OCI-LY3 (cell line): ENCODE measurements at regions not wholly inside any gene's neighbourhood (a gene's known extent, or its start where the extent isn't known, plus 50 kb on each side); places are given as distances from the start of the nearest gene placed in this dataset.

Experiments used
- H2AFZ ChIP-seq: fragments of 200-600, 300-600 bp; shearing (Covaris generic); 2 replicates; pipeline ENCODE4 v1.6.0; 2014; ENCODE audit warnings: antibody characterized with exemption, low read depth, low read length
- H3K27ac ChIP-seq: fragments of 200-600, 300-600 bp; sonication (generic); 2 replicates; pipeline ENCODE4 v1.5.1; 2014; ENCODE audit warnings: mild to moderate bottlenecking, low read length, moderate library complexity, mixed read lengths
- H3K27me3 ChIP-seq: fragments of 200-600, 300-600 bp; sonication (generic); 2 replicates; pipeline ENCODE4 v1.6.1; 2014; ENCODE audit warnings: low read depth, low read length, mixed read lengths
- H3K36me3 ChIP-seq: fragments of 200-600, 300-600 bp; sonication (generic); replicated peaks from 2 replicates; pipeline ENCODE3; 2014; ENCODE audit warnings: low read depth, low read length, mixed read lengths
- H3K4me1 ChIP-seq: fragments of 300-600, 200-600 bp; sonication (generic); 2 replicates; pipeline ENCODE4 v1.6.1; 2014; ENCODE audit warnings: low read length, mixed read lengths
- H3K4me2 ChIP-seq: fragments of 200-600, 300-600 bp; sonication (generic); 2 replicates; pipeline ENCODE4 v1.6.1; 2014; ENCODE audit warnings: low read length, mixed read lengths
- H3K4me3 ChIP-seq: fragments of 300-600, 200-600 bp; sonication (generic); 2 replicates; pipeline ENCODE4 v1.5.1; 2014; ENCODE audit warnings: antibody characterized with exemption, mild to moderate bottlenecking, low read length, moderate library complexity
- H3K79me2 ChIP-seq: fragments of 300-600, 200-600 bp; shearing (Covaris generic); 2 replicates; pipeline ENCODE4 v1.6.1; 2014; ENCODE audit warnings: mild to moderate bottlenecking, low read length, mixed read lengths
- H3K9ac ChIP-seq: fragments of 300-600, 200-600 bp; shearing (Covaris generic); 2 replicates; pipeline ENCODE4 v1.6.0; 2014; ENCODE audit warnings: mild to moderate bottlenecking, low read length, moderate library complexity
- H3K9me3 ChIP-seq: fragments of 200-600, 300-600 bp; shearing (Covaris generic); 2 replicates; pipeline ENCODE4 v1.6.1; 2014; ENCODE audit warnings: low read length, mixed read lengths; ENCODE audit not compliant: insufficient read depth
- H4K20me1 ChIP-seq: fragments of 200-600, 300-600 bp; sonication (generic); 2 replicates; pipeline ENCODE4 v1.6.1; 2016; ENCODE audit warnings: low read length, mixed read lengths; ENCODE audit not compliant: insufficient read depth
- EZH2phosphoT487 ChIP-seq: fragments of 200-600 bp; shearing (Covaris generic); IDR thresholded peaks from 2 replicates; pipeline ENCODE4 v1.6.1; 2018; ENCODE audit warnings: antibody characterized with exemption, mixed run types, low read depth
- TF ChIP-seq, protein P1 (sequence below): fragments of 200-600, 300-600 bp; sonication (generic); IDR thresholded peaks from 2 replicates; pipeline ENCODE4 v1.5.1; 2014; ENCODE audit warnings: antibody characterized with exemption, low read length, low read depth

DNA sequence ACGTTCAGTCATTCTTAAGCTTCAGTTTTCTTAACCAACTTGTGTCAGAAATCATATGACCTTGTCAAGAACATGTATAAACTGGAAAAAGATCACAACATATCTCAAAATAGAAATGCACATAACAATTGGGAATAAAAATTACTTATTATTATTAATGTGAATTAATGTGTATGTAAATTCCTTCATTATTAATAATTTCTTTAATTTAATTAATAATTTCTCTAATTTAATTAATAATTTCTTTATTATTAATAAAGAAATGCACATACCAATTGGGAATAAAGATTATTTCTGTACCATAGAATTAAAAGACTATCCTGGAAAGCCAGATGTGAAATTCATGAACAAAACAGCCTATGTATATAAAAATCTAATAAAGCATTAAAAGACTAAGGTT lies 718.5 kb upstream of the PCDH7 start:
- Histone ChIP-seq H3K9me3 (no peaks in the 10 kb centered on the region; the same call in 1 of the 2 replicates), H3K9ac (no peak overlapping the region), H3K4me3 (no peak overlapping the region), H4K20me1 (no peaks in the 10 kb centered on the region), H3K27me3 (no peaks in the 10 kb centered on the region), H3K36me3 (no peaks in the 10 kb centered on the region), H3K4me1 (peaks cover 10% of the 10 kb centered on the region), H3K27ac (no peak overlapping the region), H3K4me2 (no peak overlapping the region), H2AFZ (no peak overlapping the region), H3K79me2 (no peaks in the 10 kb centered on the region)
- TF ChIP-seq, protein P1, sequence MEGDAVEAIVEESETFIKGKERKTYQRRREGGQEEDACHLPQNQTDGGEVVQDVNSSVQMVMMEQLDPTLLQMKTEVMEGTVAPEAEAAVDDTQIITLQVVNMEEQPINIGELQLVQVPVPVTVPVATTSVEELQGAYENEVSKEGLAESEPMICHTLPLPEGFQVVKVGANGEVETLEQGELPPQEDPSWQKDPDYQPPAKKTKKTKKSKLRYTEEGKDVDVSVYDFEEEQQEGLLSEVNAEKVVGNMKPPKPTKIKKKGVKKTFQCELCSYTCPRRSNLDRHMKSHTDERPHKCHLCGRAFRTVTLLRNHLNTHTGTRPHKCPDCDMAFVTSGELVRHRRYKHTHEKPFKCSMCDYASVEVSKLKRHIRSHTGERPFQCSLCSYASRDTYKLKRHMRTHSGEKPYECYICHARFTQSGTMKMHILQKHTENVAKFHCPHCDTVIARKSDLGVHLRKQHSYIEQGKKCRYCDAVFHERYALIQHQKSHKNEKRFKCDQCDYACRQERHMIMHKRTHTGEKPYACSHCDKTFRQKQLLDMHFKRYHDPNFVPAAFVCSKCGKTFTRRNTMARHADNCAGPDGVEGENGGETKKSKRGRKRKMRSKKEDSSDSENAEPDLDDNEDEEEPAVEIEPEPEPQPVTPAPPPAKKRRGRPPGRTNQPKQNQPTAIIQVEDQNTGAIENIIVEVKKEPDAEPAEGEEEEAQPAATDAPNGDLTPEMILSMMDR: no peak
- no peak for TF ChIP-seq EZH2phosphoT487

DNA sequence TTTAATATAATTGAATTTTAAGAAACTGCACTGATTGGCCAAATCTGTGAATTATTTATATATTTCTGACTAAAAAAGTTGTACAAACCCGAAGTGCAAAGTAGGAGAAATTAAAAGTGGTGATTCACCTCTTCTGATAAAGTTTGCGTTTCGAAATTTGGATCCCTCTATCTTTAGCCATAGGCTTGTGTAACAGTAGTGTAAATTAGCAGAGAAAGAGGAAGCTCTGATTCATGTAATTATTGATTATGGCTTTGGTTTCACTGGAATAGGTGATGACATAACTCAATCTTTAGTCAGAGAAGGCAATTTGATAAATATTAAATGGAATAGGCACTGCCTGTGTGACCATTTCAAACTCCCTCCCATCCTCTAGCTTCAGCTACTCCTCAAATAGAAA lies 717.8 kb upstream of the PCDH7 start:
- Histone ChIP-seq H2AFZ (no peak overlapping the region), H3K36me3 (no peaks in the 10 kb centered on the region), H3K79me2 (no peaks in the 10 kb centered on the region), H3K9me3 (no peaks in the 10 kb centered on the region; the same call in 1 of the 2 replicates), H4K20me1 (no peaks in the 10 kb centered on the region), H3K27me3 (no peaks in the 10 kb centered on the region), H3K9ac (no peak overlapping the region), H3K4me1 (peaks cover 10% of the 10 kb centered on the region), H3K4me3 (no peak overlapping the region), H3K4me2 (no peak overlapping the region), H3K27ac (no peak overlapping the region)
- TF ChIP-seq EZH2phosphoT487: no peak
- TF ChIP-seq, protein P1: no peak

DNA sequence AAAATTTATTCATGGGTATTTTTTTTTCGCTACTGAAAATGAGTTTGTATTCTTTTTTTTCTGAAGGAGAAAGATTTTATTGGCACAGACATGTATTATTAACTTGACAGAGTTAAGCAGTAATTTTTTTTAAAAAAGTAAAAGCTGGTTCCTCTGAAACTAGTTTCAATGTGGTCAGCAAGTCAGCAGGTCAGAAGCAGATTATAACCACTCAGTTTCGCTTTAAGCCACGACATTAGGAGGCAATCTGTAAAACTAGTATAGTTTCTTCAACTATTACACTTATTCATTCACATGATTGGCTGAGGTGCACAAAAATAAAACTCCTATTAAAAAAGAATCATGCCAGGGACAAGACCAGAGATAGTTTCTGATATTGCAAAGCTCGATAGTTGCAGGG lies 714.2 kb upstream of the PCDH7 start:
- H3K9me3 ChIP-seq: peaks cover 9% of the 10 kb centered on the region
- H2AFZ ChIP-seq: no peak overlapping the region
- no peaks in the 10 kb centered on the region for H3K36me3 ChIP-seq
- no peaks in the 10 kb centered on the region for H4K20me1 ChIP-seq
- H3K4me2 ChIP-seq: peak overlapping the region; percentile 27
- H3K4me1 ChIP-seq: peaks cover 10% of the 10 kb centered on the region
- H3K79me2 ChIP-seq: no peaks in the 10 kb centered on the region
- no peak overlapping the region for H3K4me3 ChIP-seq
- TF ChIP-seq, protein P1: no peak
- TF ChIP-seq EZH2phosphoT487: no peak
- no peak overlapping the region for H3K9ac ChIP-seq
- no peaks in the 10 kb centered on the region for H3K27me3 ChIP-seq
- peak overlapping the region; percentile 13; the same call in 1 of the 2 replicates for H3K27ac ChIP-seq

DNA sequence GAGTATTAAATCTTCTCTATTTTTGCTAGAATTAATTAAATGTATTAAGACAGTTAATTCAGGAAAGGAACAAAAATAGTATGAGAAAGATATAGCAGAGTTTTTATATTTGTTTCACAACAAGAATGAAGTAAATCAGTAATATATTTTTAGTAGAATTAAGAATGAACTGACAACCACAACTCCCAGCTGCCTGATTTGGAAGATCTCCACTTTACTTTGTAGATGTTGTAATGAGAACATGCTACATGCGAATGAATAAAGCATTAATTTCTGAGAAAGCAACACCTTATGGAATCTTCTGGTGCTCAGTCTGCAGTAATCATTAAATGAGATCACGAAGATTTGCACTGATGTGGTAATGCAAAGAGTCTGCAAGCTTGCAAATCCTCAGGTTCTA lies 695.6 kb upstream of the PCDH7 start:
- Histone ChIP-seq H4K20me1 (no peaks in the 10 kb centered on the region), H2AFZ (no peak overlapping the region), H3K36me3 (no peaks in the 10 kb centered on the region), H3K27ac (no peak overlapping the region), H3K9ac (no peak overlapping the region), H3K79me2 (no peaks in the 10 kb centered on the region), H3K9me3 (no peaks in the 10 kb centered on the region), H3K4me1 (no peaks in the 10 kb centered on the region), H3K4me2 (no peak overlapping the region), H3K4me3 (no peak overlapping the region), H3K27me3 (no peaks in the 10 kb centered on the region)
- TF ChIP-seq EZH2phosphoT487: no peak
- TF ChIP-seq, protein P1: no peak
